K562 (cell line): ENCODE measurements at regions not wholly inside any gene's neighbourhood (a gene's known extent, or its start where the extent isn't known, plus 50 kb on each side); places are given as distances from the start of the nearest gene placed in this dataset.

ENCODE experiments used
- ATAC-seq: fragments of 200-7000 bp; cut with Tn5 transposase; 3 replicates; pipeline ENCODE4 v1.9.1; 2020; ENCODE audit warnings: moderate library complexity
- BruUV-seq: library from RNA; stranded (reverse); fragments of 400-500 nt; replicated peaks from 2 replicates; lab custom pipeline; 2021; lab: Mats Ljungman, UMichigan
- CTCF ChIA-PET: fragments of 300-600 bp; formaldehyde crosslinking; extraction: SDS; loops from one replicate; lab custom pipeline; 2021; ENCODE audit warnings: low intra/inter-chr PET ratio; lab: Yijun Ruan, JAX
- POLR2A ChIA-PET: fragments of 300-600, 350-650 bp; sonication (Branson Sonifier 250); formaldehyde crosslinking; extraction: SDS; loops from one replicate; lab custom pipeline; 2021; ENCODE audit warnings: antibody characterized with exemption, inconsistent platforms; lab: Yijun Ruan, JAX
- DNase-seq, 4 experiments: peaks; one replicate each; pipeline versions ENCODE4 v3.0.0 to v3.0.0-alpha.2; 2011 to 2018; ENCODE audit warnings: low spot score in 3 of 4, mixed read lengths in 3 of 4; ENCODE audit errors: extremely low read depth in 1 of 4
- FAIRE-seq: peaks from 2 replicates; lab custom pipeline; 2011; peaks lifted over from hg19 to GRCh38; lab: Jason Lieb, UNC
- H2AFZ ChIP-seq: 2 replicates; pipeline ENCODE4 v1.6.0; 2011; ENCODE audit warnings: low read depth, low read length, control low read depth, inconsistent platforms
- H3K27ac ChIP-seq: fragments of 200-600 bp; 3 replicates; pipeline ENCODE4 v1.8.0; 2011; ENCODE audit warnings: low read depth, mild to moderate bottlenecking, control low read depth, inconsistent platforms, low read length, moderate library complexity, mixed read lengths; ENCODE audit errors: extremely low read depth
- H3K27me3 ChIP-seq, 2 experiments: fragments of 300-600 bp in 1 of 2; 2 replicates in 1 of 2; 3 replicates in 1 of 2; pipeline versions ENCODE4 v1.6.0 to v1.8.0; 2011; ENCODE audit warnings: inconsistent platforms in 2 of 2, low read length in 2 of 2, mild to moderate bottlenecking in 1 of 2, mixed read lengths in 1 of 2, moderate library complexity in 1 of 2; ENCODE audit not compliant: control insufficient read depth in 2 of 2, insufficient read depth in 2 of 2
- H3K36me3 ChIP-seq: fragments of 300-600 bp; 3 replicates; pipeline ENCODE4 v1.8.0; 2011; ENCODE audit warnings: mild to moderate bottlenecking, low read length, inconsistent platforms; ENCODE audit not compliant: control insufficient read depth, insufficient read depth
- H3K4me1 ChIP-seq, 2 experiments: fragments of 200-600 bp in 1 of 2; replicated peaks in 1 of 2; 2 replicates in 1 of 2; 3 replicates in 1 of 2; pipeline versions ENCODE4 v1.5.1 to v1.8.0; 2011; ENCODE audit warnings: inconsistent platforms in 2 of 2, low read length in 2 of 2, mild to moderate bottlenecking in 1 of 2, mixed read lengths in 1 of 2, moderate library complexity in 1 of 2; ENCODE audit not compliant: control insufficient read depth in 2 of 2, insufficient read depth in 2 of 2
- H3K4me2 ChIP-seq: 2 replicates; pipeline ENCODE4 v1.6.1; 2011; ENCODE audit warnings: low read length, control low read depth, inconsistent platforms, mixed read lengths; ENCODE audit not compliant: insufficient read depth
- H3K4me3 ChIP-seq: fragments of 200-600 bp; sonication (generic), shearing (Covaris generic); 2 replicates; pipeline ENCODE4 v1.5.1; 2016; ENCODE audit warnings: control low read depth, inconsistent platforms
- H3K79me2 ChIP-seq: fragments of 200-600 bp; 3 replicates; pipeline ENCODE4 v1.8.0; 2011; ENCODE audit warnings: low read length, inconsistent platforms; ENCODE audit not compliant: control insufficient read depth, insufficient read depth
- H3K9ac ChIP-seq, 2 experiments: 2 replicates each; pipeline versions ENCODE4 v1.6.0 to v1.6.1; 2011; ENCODE audit warnings: low read depth in 2 of 2, low read length in 2 of 2, control low read depth in 1 of 2, inconsistent platforms in 1 of 2, mild to moderate bottlenecking in 1 of 2, mixed read lengths in 1 of 2; ENCODE audit not compliant: insufficient read depth in 1 of 2
- H3K9me1 ChIP-seq: one replicate; pipeline ENCODE4 v1.6.0; 2011; ENCODE audit warnings: inconsistent platforms, mild to moderate bottlenecking, low read length, moderate library complexity; ENCODE audit not compliant: control insufficient read depth, insufficient read depth
- H3K9me3 ChIP-seq: replicated peaks from 2 replicates; pipeline ENCODE4 v1.5.1; 2011; ENCODE audit warnings: low read depth, low read length, inconsistent platforms; ENCODE audit not compliant: control insufficient read depth, insufficient read depth
- H4K20me1 ChIP-seq: replicated peaks from 2 replicates; pipeline ENCODE4 v1.6.1; 2011; ENCODE audit warnings: low read length, inconsistent platforms, mixed read lengths; ENCODE audit not compliant: control insufficient read depth, insufficient read depth
- ATF4 ChIP-seq: fragments of 450-650 bp; formaldehyde crosslinking; IDR thresholded peaks from 2 replicates; pipeline ENCODE4 v1.4.0; 2022; ENCODE audit warnings: mild to moderate bottlenecking, moderate library complexity
- CREB3 ChIP-seq: fragments of 450-650 bp; conservative IDR thresholded peaks from 2 replicates; pipeline ENCODE4 v1.6.1; 2016; ENCODE audit warnings: missing genetic modification characterization, low read depth, mild to moderate bottlenecking, missing compliant biosample characterization, moderate library complexity
- E4F1 ChIP-seq: fragments of 250-450 bp; sonication (Bioruptor Pico); IDR thresholded peaks from 2 replicates; pipeline ENCODE4 v1.5.0; 2021; ENCODE audit warnings: mild to moderate bottlenecking, borderline replicate concordance
- GTF2A2 ChIP-seq: IDR thresholded peaks from 2 replicates; pipeline ENCODE4 v1.6.1; 2016; ENCODE audit warnings: mild to moderate bottlenecking, missing genetic modification characterization, missing compliant biosample characterization
- HDGF ChIP-seq: fragments of 450-650 bp; IDR thresholded peaks from 2 replicates; pipeline ENCODE4 v1.6.1; 2016
- HNRNPK ChIP-seq: fragments of 200-400 bp; formaldehyde crosslinking; IDR thresholded peaks from one replicate; pipeline ENCODE4 v1.6.1; 2018; ENCODE audit warnings: mild to moderate bottlenecking, low read depth, low read length; ENCODE audit not compliant: poor library complexity, severe bottlenecking
- PYGO2 ChIP-seq: fragments of 450-650 bp; IDR thresholded peaks from 2 replicates; pipeline ENCODE4 v1.6.1; 2016; ENCODE audit warnings: mild to moderate bottlenecking, missing genetic modification characterization, moderate library complexity, missing compliant biosample characterization
- SMARCE1 ChIP-seq: fragments of 450-650 bp; IDR thresholded peaks from 2 replicates; pipeline ENCODE4 v1.7.1; 2016; ENCODE audit warnings: mild to moderate bottlenecking
- SREBF2 ChIP-seq: sonication (generic); formaldehyde crosslinking; IDR thresholded peaks from 2 replicates; pipeline ENCODE4 v1.4.0; 2020; ENCODE audit warnings: mild to moderate bottlenecking, missing genetic modification reagents
- ZKSCAN8 ChIP-seq: fragments of 200-800 bp; sonication (Bioruptor generic); IDR thresholded peaks from 2 replicates; pipeline ENCODE4 v1.6.1; 2016; ENCODE audit warnings: missing genetic modification characterization, missing compliant biosample characterization
- ZNF146 ChIP-seq: IDR thresholded peaks from one replicate; pipeline ENCODE4 v1.6.1; 2018; ENCODE audit warnings: missing compliant biosample characterization; ENCODE audit not compliant: unreplicated experiment
- ZNF395 ChIP-seq: fragments of 200-800 bp; sonication (Bioruptor generic); IDR thresholded peaks from 2 replicates; pipeline ENCODE4 v1.6.1; 2017; ENCODE audit warnings: missing genetic modification characterization, missing compliant biosample characterization
- ZNF398 ChIP-seq: fragments of 250-450 bp; sonication (Bioruptor Pico); IDR thresholded peaks from 2 replicates; pipeline ENCODE4 v1.8.0; 2021; ENCODE audit warnings: moderate library complexity, mild to moderate bottlenecking, inconsistent platforms
- WGBS: fragments of 100-300 bp; shearing (Covaris generic); methylation state at CpG from one replicate; pipeline ENCODE4 v1.1.6; 2016; ENCODE audit warnings: low coverage, mixed read lengths; ENCODE audit not compliant: insufficient coverage; ENCODE audit errors: missing lambda C conversion rate; 5-methylcytosine and 5-hydroxymethylcytosine counted together
- in situ Hi-C: fragments of 300-500 bp; cut with MboI; formaldehyde crosslinking; loops from 4 replicates; pipeline ENCODE4 v1.15.0; 2018; ENCODE audit warnings: inconsistent platforms, mixed read lengths
- intact Hi-C: fragments of 100-400 bp; cut with micrococcal nuclease; formaldehyde crosslinking; loops from 2 replicates; pipeline ENCODE4 v1.14.2; 2022

GRCh38 chr6:156719395-156719719, 57.8 kb upstream of the ARID1B start:
- ChIA-PET CTCF (no interaction called here), POLR2A (interaction anchor here (0.6 to 1.2 kb wide), 4 partner anchors 19 to 61 kb away, joined by 3 to 5 read pairs (median 4); no protein-coding TSS in a partner anchor)
- Histone ChIP-seq H3K4me3 (peak overlapping the region; percentile 29), H3K9me1 (no peaks in the 10 kb centered on the region), H3K4me2 (peak overlapping the region; percentile 86), H3K27ac (peak overlapping the region; percentile 90), H2AFZ (peak overlapping the region; percentile 99), H4K20me1 (no peaks in the 10 kb centered on the region), H3K9me3 (no peaks in the 10 kb centered on the region; the same call in 1 of the 2 replicates), H3K27me3 (no peaks in the 10 kb centered on the region), H3K36me3 (no peaks in the 10 kb centered on the region), H3K79me2 (no peaks in the 10 kb centered on the region), H3K9ac (peak overlapping the region; percentile 77 to 92), H3K4me1 (peaks cover 33% of the 10 kb centered on the region in 2 experiments)
- intact Hi-C loops: loop anchor here (2.0 kb wide), 1 partner anchor 31 kb away; no protein-coding TSS in a partner anchor
- TSS peak; percentile 95 for BruUV-seq
- 26% methylated on average over 12 of the region's 13 CpGs for WGBS
- peak; percentile 5; the same call in 2 of the 3 replicates for ATAC-seq
- no peak for FAIRE-seq
- no peak for DNase-seq
- in situ Hi-C loops: no loop called here
- peak; percentile 51; the same call in 1 of the 2 replicates for TF ChIP-seq E4F1 (CRISPR knock-in tag)
- TF ChIP-seq SREBF2 (CRISPR knock-in tag): no peak
- TF ChIP-seq PYGO2 (tag): 0 out of 2 replicates have a peak, but pooled peaks have one; percentile 24
- no peak; the same call in 1 of the 2 replicates for TF ChIP-seq ATF4 (CRISPR knock-in tag)
- 0 out of 2 replicates have a peak, but pooled peaks have one; percentile 9 for TF ChIP-seq SMARCE1
- 0 out of 2 replicates have a peak, but pooled peaks have one; percentile 36 for TF ChIP-seq HDGF
- TF ChIP-seq HNRNPK: no peak
- no peak for TF ChIP-seq ZNF395
- TF ChIP-seq ZNF146: no peak
- no peak for TF ChIP-seq ZNF398 (CRISPR knock-in tag)
- TF ChIP-seq CREB3 (tag): peak; percentile 44; the same call in 1 of the 2 replicates
- 0 out of 2 replicates have a peak, but pooled peaks have one; percentile 48 for TF ChIP-seq ZKSCAN8
- no peak for TF ChIP-seq GTF2A2 (tag)
